SK-N-SH (cell line): ENCODE measurements at regions not wholly inside any gene's neighbourhood (a gene's known extent, or its start where the extent isn't known, plus 50 kb on each side); places are given as distances from the start of the nearest gene placed in this dataset.

Source experiments
- CTCF ChIA-PET: fragments of 300-600, 350-600 bp; formaldehyde crosslinking; extraction: SDS; loops from one replicate; lab custom pipeline; 2021; lab: Yijun Ruan, JAX
- POLR2A ChIA-PET: fragments of 350-600 bp; sonication (Branson Sonifier 250); formaldehyde crosslinking; extraction: SDS; loops from one replicate; lab custom pipeline; 2020; ENCODE audit warnings: antibody characterized with exemption, inconsistent platforms; lab: Yijun Ruan, JAX
- DNase-seq: peaks from one replicate; pipeline ENCODE4 v3.0.0; 2012
- H2AFZ ChIP-seq: fragments of 200-600 bp; sonication (generic); 2 replicates; pipeline ENCODE4 v1.8.1; 2016; ENCODE audit warnings: antibody characterized with exemption, mild to moderate bottlenecking, low read depth
- H3F3A ChIP-seq: fragments of 200-600 bp; sonication (generic); replicated peaks from 2 replicates; pipeline ENCODE3; 2016; ENCODE audit warnings: antibody characterized with exemption, mild to moderate bottlenecking; ENCODE audit not compliant: insufficient read depth
- H3K27ac ChIP-seq, 2 experiments: fragments of 200-500 bp in 1 of 2; fragments of 200-600 bp in 1 of 2; sonication (Bioruptor generic) in 1 of 2; sonication (generic), shearing (Covaris generic) in 1 of 2; 2 replicates each; pipeline versions ENCODE4 v1.5.1 to v1.6.1; 2014 to 2016; ENCODE audit warnings: low read depth in 2 of 2, inconsistent platforms in 1 of 2, low read length in 1 of 2, mild to moderate bottlenecking in 1 of 2, mixed read lengths in 1 of 2
- H3K27me3 ChIP-seq: fragments of 200-600 bp; sonication (generic), shearing (Covaris generic); 2 replicates; pipeline ENCODE4 v1.6.1; 2016; ENCODE audit warnings: mixed run types; ENCODE audit not compliant: insufficient read depth
- H3K36me3 ChIP-seq, 2 experiments: fragments of 200-500 bp in 1 of 2; fragments of 200-600 bp in 1 of 2; sonication (Bioruptor generic) in 1 of 2; sonication (generic) in 1 of 2; replicated peaks in 1 of 2; 2 replicates each; pipeline versions ENCODE3 to v1.5.1; 2014 to 2016; ENCODE audit warnings: low read length in 1 of 2, mild to moderate bottlenecking in 1 of 2; ENCODE audit not compliant: insufficient read depth in 2 of 2, control insufficient read depth in 1 of 2
- H3K4me1 ChIP-seq, 2 experiments: fragments of 200-500 bp in 1 of 2; fragments of 200-600 bp in 1 of 2; sonication (Bioruptor generic) in 1 of 2; sonication (generic), shearing (Covaris generic) in 1 of 2; 2 replicates each; pipeline versions ENCODE4 v1.5.1 to v1.6.1; 2014 to 2016; ENCODE audit warnings: low read depth in 1 of 2, low read length in 1 of 2, mixed run types in 1 of 2; ENCODE audit not compliant: insufficient read depth in 2 of 2, control insufficient read depth in 1 of 2
- H3K4me2 ChIP-seq: fragments of 200-600 bp; sonication (generic), shearing (Covaris generic); 2 replicates; pipeline ENCODE4 v1.6.1; 2017; ENCODE audit warnings: mixed run types
- H3K4me3 ChIP-seq, 2 experiments: fragments of 200-500 bp in 1 of 2; fragments of 200-600 bp in 1 of 2; sonication (Bioruptor generic) in 1 of 2; sonication (generic), shearing (Covaris generic) in 1 of 2; 2 replicates each; pipeline versions ENCODE4 v1.5.1 to v1.8.1; 2014 to 2016; ENCODE audit warnings: low read depth in 2 of 2, inconsistent platforms in 1 of 2, low read length in 1 of 2, mild to moderate bottlenecking in 1 of 2, mixed read lengths in 1 of 2, moderate library complexity in 1 of 2
- H3K79me2 ChIP-seq: fragments of 200-600 bp; sonication (generic); 2 replicates; pipeline ENCODE4 v1.8.1; 2017; ENCODE audit warnings: mild to moderate bottlenecking; ENCODE audit not compliant: insufficient read depth
- H3K9ac ChIP-seq: fragments of 200-600 bp; sonication (generic); 2 replicates; pipeline ENCODE4 v1.6.1; 2017; ENCODE audit warnings: mixed run types
- H3K9me2 ChIP-seq: fragments of 200-600 bp; sonication (generic); 2 replicates; pipeline ENCODE4 v1.6.1; 2017; ENCODE audit warnings: mixed run types
- H3K9me3 ChIP-seq: fragments of 200-600 bp; sonication (generic); 2 replicates; pipeline ENCODE4 v1.6.1; 2017; ENCODE audit warnings: mixed run types, mild to moderate bottlenecking, moderate library complexity
- H4K20me1 ChIP-seq: fragments of 200-600 bp; sonication (generic); 2 replicates; pipeline ENCODE4 v1.6.1; 2017; ENCODE audit warnings: mild to moderate bottlenecking, mixed run types; ENCODE audit not compliant: insufficient read depth
- CHD2 ChIP-seq: fragments of 150-350 bp; IDR thresholded peaks from 2 replicates; pipeline ENCODE4 v1.6.1; 2018; ENCODE audit warnings: low read length; ENCODE audit not compliant: partially characterized antibody
- EP300 ChIP-seq, 2 experiments: IDR thresholded peaks; 2 replicates each; pipeline versions ENCODE4 v1.4.0 to v1.6.1; 2012; ENCODE audit warnings: borderline replicate concordance in 1 of 2, low read depth in 1 of 2, low read length in 1 of 2
- EZH2phosphoT487 ChIP-seq: fragments of 200-600 bp; sonication (generic); IDR thresholded peaks from 2 replicates; pipeline ENCODE4 v1.6.1; 2017; ENCODE audit warnings: low read depth, mixed run types, mild to moderate bottlenecking, antibody characterized with exemption, moderate library complexity, borderline replicate concordance
- FOSL2 ChIP-seq: IDR thresholded peaks from 2 replicates; pipeline ENCODE4 v1.4.0; 2012; ENCODE audit warnings: low read depth, mild to moderate bottlenecking, moderate library complexity, borderline replicate concordance
- FOXJ3 ChIP-seq: sonication (generic); formaldehyde crosslinking; IDR thresholded peaks from 2 replicates; pipeline ENCODE4 v1.5.1; 2020; ENCODE audit warnings: mild to moderate bottlenecking, missing genetic modification reagents
- FOXM1 ChIP-seq: IDR thresholded peaks from 2 replicates; pipeline ENCODE4 v1.4.0; 2012; ENCODE audit warnings: low read depth, mild to moderate bottlenecking
- GABPA ChIP-seq: IDR thresholded peaks from 2 replicates; pipeline ENCODE4 v1.4.0; 2012; ENCODE audit warnings: low read depth, mild to moderate bottlenecking
- GATA2 ChIP-seq: sonication (generic); formaldehyde crosslinking; IDR thresholded peaks from 2 replicates; pipeline ENCODE4 v1.5.0; 2020; ENCODE audit warnings: mild to moderate bottlenecking, missing genetic modification reagents
- IRF3 ChIP-seq: fragments of 150-350 bp; IDR thresholded peaks from 2 replicates; pipeline ENCODE4 v1.6.1; 2016; ENCODE audit warnings: mild to moderate bottlenecking, low read depth, low read length
- JUND ChIP-seq: IDR thresholded peaks from 2 replicates; pipeline ENCODE4 v1.4.0; 2012
- MAX ChIP-seq: IDR thresholded peaks from 2 replicates; pipeline ENCODE4 v1.4.0; 2012; ENCODE audit warnings: low read depth
- MEF2A ChIP-seq: IDR thresholded peaks from 2 replicates; pipeline ENCODE4 v1.4.0; 2012; ENCODE audit warnings: low read depth, borderline replicate concordance
- MXI1 ChIP-seq: IDR thresholded peaks from 2 replicates; pipeline ENCODE4 v1.6.1; 2012; ENCODE audit warnings: mild to moderate bottlenecking, low read depth, low read length, improper control_type of control experiment
- NFIC ChIP-seq: IDR thresholded peaks from 2 replicates; pipeline ENCODE4 v1.4.0; 2012; ENCODE audit warnings: borderline replicate concordance
- PBX3 ChIP-seq: IDR thresholded peaks from 2 replicates; pipeline ENCODE4; 2012
- RAD21 ChIP-seq: IDR thresholded peaks from 2 replicates; pipeline ENCODE4 v1.6.1; 2012; ENCODE audit warnings: mild to moderate bottlenecking, low read length
- RFX5 ChIP-seq: IDR thresholded peaks from 2 replicates; pipeline ENCODE4 v1.6.1; 2012; ENCODE audit warnings: mild to moderate bottlenecking, improper control_type of control experiment, low read length
- RXRA ChIP-seq: IDR thresholded peaks from 2 replicates; pipeline ENCODE4 v1.4.0; 2012; ENCODE audit warnings: low read depth, mild to moderate bottlenecking, borderline replicate concordance
- TCF12 ChIP-seq: IDR thresholded peaks from 2 replicates; pipeline ENCODE4 v1.4.0; 2012
- TEAD4 ChIP-seq: IDR thresholded peaks from 2 replicates; pipeline ENCODE4 v1.4.0; 2012; ENCODE audit warnings: mild to moderate bottlenecking, borderline replicate concordance; ENCODE audit not compliant: insufficient read depth
- USF1 ChIP-seq: IDR thresholded peaks from 2 replicates; pipeline ENCODE4 v1.4.0; 2012; ENCODE audit warnings: low read depth, borderline replicate concordance
- USF2 ChIP-seq: fragments of 150-350 bp; IDR thresholded peaks from 2 replicates; pipeline ENCODE4 v1.6.1; 2017; ENCODE audit warnings: antibody characterized with exemption, low read length, low read depth, borderline replicate concordance
- YY1 ChIP-seq: IDR thresholded peaks from 2 replicates; pipeline ENCODE4 v1.4.0; 2012; ENCODE audit warnings: low read depth, mild to moderate bottlenecking
- WGBS: methylation state at CpG from one replicate; pipeline ENCODE4 v1.1.6; 2017; ENCODE audit warnings: low lambda C conversion rate; 5-methylcytosine and 5-hydroxymethylcytosine counted together

GRCh38 chr4:180081072-180081471 lies 2162.1 kb upstream of the TENM3 start:
- TF ChIP-seq GABPA (no peak), MEF2A (no peak), USF2 (no peak), MAX (no peak), EZH2phosphoT487 (no peak), RAD21 (no peak), EP300 (IDR thresholded peaks at IDR 0.05; ENCODE audit: borderline replicate concordance in 1 of 2, low read depth in 1 of 2, low read length in 1 of 2) (no peak), NFIC (no peak), FOSL2 (no peak), YY1 (no peak), CHD2 (no peak), TEAD4 (no peak), USF1 (no peak), FOXJ3 (no peak), PBX3 (no peak), RFX5 (no peak), JUND (no peak)
- H3K4me1 ChIP-seq: no peaks in the 10 kb centered on the region
- no peaks in the 10 kb centered on the region for H3K9me2 ChIP-seq
- ChIA-PET POLR2A (no interaction called here), CTCF (no interaction called here)
- H3K36me3 ChIP-seq: no peaks in the 10 kb centered on the region
- H3K79me2 ChIP-seq: no peaks in the 10 kb centered on the region
- H4K20me1 ChIP-seq: no peaks in the 10 kb centered on the region
- WGBS: 0% methylated on average over 2 of the region's 2 CpGs
- H3K9me3 ChIP-seq: no peaks in the 10 kb centered on the region
- H3K27ac ChIP-seq: no peak overlapping the region
- H3K4me2 ChIP-seq: no peak overlapping the region
- no peaks in the 10 kb centered on the region for H3K27me3 ChIP-seq
- H3K9ac ChIP-seq: no peak overlapping the region
- DNase-seq: no peak
- H3F3A ChIP-seq: no peaks in the 10 kb centered on the region
- H2AFZ ChIP-seq: no peak overlapping the region
- H3K4me3 ChIP-seq: no peak overlapping the region

GRCh38 chr4:180084561-180084960 lies 2158.6 kb upstream of the TENM3 start:
- H3K4me1 ChIP-seq: no peaks in the 10 kb centered on the region
- no peaks in the 10 kb centered on the region for H3F3A ChIP-seq
- no peak overlapping the region for H3K9ac ChIP-seq
- H3K27me3 ChIP-seq: no peaks in the 10 kb centered on the region
- H3K79me2 ChIP-seq: no peaks in the 10 kb centered on the region
- CTCF ChIA-PET: no interaction called here
- H3K4me2 ChIP-seq: no peak overlapping the region
- TF ChIP-seq FOXM1 (no peak), MAX (no peak), MXI1 (no peak), IRF3 (no peak), TCF12 (no peak), RXRA (no peak), FOXJ3 (no peak), GATA2 (no peak), RAD21 (no peak)
- H3K9me3 ChIP-seq: no peaks in the 10 kb centered on the region
- H3K4me3 ChIP-seq: no peak overlapping the region; a peak in 1 of 4 replicates
- H3K36me3 ChIP-seq: no peaks in the 10 kb centered on the region
- POLR2A ChIA-PET: no interaction called here
- no peak for DNase-seq
- H3K27ac ChIP-seq: no peak overlapping the region
- no peak overlapping the region for H2AFZ ChIP-seq
- no peaks in the 10 kb centered on the region for H4K20me1 ChIP-seq
- H3K9me2 ChIP-seq: no peaks in the 10 kb centered on the region
- WGBS: 1% methylated on average over 4 of the region's 4 CpGs
